ENCODE measurements at regions not wholly inside any gene's neighbourhood (a gene's known extent, or its start where the extent isn't known, plus 50 kb on each side); places are given as distances from the start of the nearest gene placed in this dataset.

GRCh38 chr2:226181909-226182308, 617.7 kb downstream of the IRS1 start:
- no peaks in the 10 kb centered on the region for H4K20me1 ChIP-seq (ENCODE audit: insufficient read depth)
- H3K27me3 ChIP-seq (replicated peaks; ENCODE audit: insufficient read depth) = no peaks in the 10 kb centered on the region
- peaks cover 29% of the 10 kb centered on the region for H3K4me1 ChIP-seq (ENCODE audit: insufficient read depth)
- H3K9ac ChIP-seq = no peak overlapping the region
- H3K27ac ChIP-seq = no peak overlapping the region
- peaks cover 4% of the 10 kb centered on the region for H3K36me3 ChIP-seq (ENCODE audit: low read depth)
- H3K4me3 ChIP-seq = no peak overlapping the region
- peaks cover 10% of the 10 kb centered on the region for H3K9me3 ChIP-seq (ENCODE audit: low read depth)
- peaks cover 30% of the 10 kb centered on the region for H3F3A ChIP-seq (ENCODE audit: insufficient read depth)
- DNase-seq = no peak
- no peak overlapping the region for H2AFZ ChIP-seq
- TF ChIP-seq EZH2phosphoT487 (IDR thresholded peaks at IDR 0.05; ENCODE audit: insufficient read depth, low read depth) (no peak), EZH2 (IDR thresholded peaks at IDR 0.05; ENCODE audit: insufficient read depth, poor library complexity, severe bottlenecking) (no peak)
- no peaks in the 10 kb centered on the region for H3K79me2 ChIP-seq (ENCODE audit: insufficient read depth)
- no peaks in the 10 kb centered on the region for H3K9me2 ChIP-seq (ENCODE audit: insufficient read depth)
- H3K4me2 ChIP-seq (ENCODE audit: unreplicated experiment) = no peak overlapping the region
- in situ Hi-C loops (cut with MboI) = no loop called here

GRCh38 chr2:226180281-226180884, 619.2 kb downstream of the IRS1 start:
- in situ Hi-C loops (cut with MboI) = no loop called here
- WGBS, 2 experiments (ENCODE audit: low coverage in 1 of 2, low lambda C conversion rate in 2 of 2, missing lambda C conversion rate in 2 of 2) = 85 to 89% methylated on average over 11 of the region's 11 CpGs

GRCh38 chr2:226179010-226179409, 620.6 kb downstream of the IRS1 start:
- Histone ChIP-seq H3K27ac (no peak overlapping the region), H3K9me3 (ENCODE audit: low read depth) (peaks cover 12% of the 10 kb centered on the region)
- DNase-seq = no peak

More at GRCh38 chr2:226180281-226180884, 619.2 kb downstream of the IRS1 start:
- no peak overlapping the region for H3K4me2 ChIP-seq (ENCODE audit: unreplicated experiment)
- H3K27ac ChIP-seq = no peak overlapping the region
- no peak for DNase-seq
- peaks cover 12% of the 10 kb centered on the region for H3K9me3 ChIP-seq (ENCODE audit: low read depth)
- H3K9me2 ChIP-seq (ENCODE audit: insufficient read depth) = no peaks in the 10 kb centered on the region
- H3K4me1 ChIP-seq (ENCODE audit: insufficient read depth) = peaks cover 13% of the 10 kb centered on the region
- no peaks in the 10 kb centered on the region for H3K79me2 ChIP-seq (ENCODE audit: insufficient read depth)
- H3K36me3 ChIP-seq (ENCODE audit: low read depth) = peaks cover 6% of the 10 kb centered on the region
- H3K27me3 ChIP-seq (replicated peaks; ENCODE audit: insufficient read depth) = no peaks in the 10 kb centered on the region
- H2AFZ ChIP-seq = no peak overlapping the region
- no peak for TF ChIP-seq EZH2 (IDR thresholded peaks at IDR 0.05; ENCODE audit: insufficient read depth, poor library complexity, severe bottlenecking)
- TF ChIP-seq EZH2phosphoT487 (IDR thresholded peaks at IDR 0.05; ENCODE audit: insufficient read depth, low read depth) = no peak
- H3K9ac ChIP-seq = no peak overlapping the region
- no peaks in the 10 kb centered on the region for H4K20me1 ChIP-seq (ENCODE audit: insufficient read depth)
- H3K4me3 ChIP-seq = no peak overlapping the region
- H3F3A ChIP-seq (ENCODE audit: insufficient read depth) = peaks cover 15% of the 10 kb centered on the region

GRCh38 chr2:226176283-226176984, 623.2 kb downstream of the IRS1 start:
- Histone ChIP-seq H3K79me2 (ENCODE audit: insufficient read depth) (no peaks in the 10 kb centered on the region), H3F3A (ENCODE audit: insufficient read depth) (no peaks in the 10 kb centered on the region), H3K9me2 (ENCODE audit: insufficient read depth) (no peaks in the 10 kb centered on the region), H3K4me2 (ENCODE audit: unreplicated experiment) (no peak overlapping the region), H3K4me1 (ENCODE audit: insufficient read depth) (no peaks in the 10 kb centered on the region), H3K9me3 (ENCODE audit: low read depth) (peaks cover 12% of the 10 kb centered on the region), H2AFZ (no peak overlapping the region), H3K27me3 (replicated peaks; ENCODE audit: insufficient read depth) (no peaks in the 10 kb centered on the region), H3K27ac (no peak overlapping the region), H3K9ac (no peak overlapping the region), H3K36me3 (ENCODE audit: low read depth) (peaks cover 6% of the 10 kb centered on the region), H3K4me3 (no peak overlapping the region), H4K20me1 (ENCODE audit: insufficient read depth) (no peaks in the 10 kb centered on the region)
- 49 to 52% methylated on average over 3 of the region's 3 CpGs for WGBS, 2 experiments (ENCODE audit: low coverage in 1 of 2, low lambda C conversion rate in 2 of 2, missing lambda C conversion rate in 2 of 2)
- in situ Hi-C loops (cut with MboI) = no loop called here
- TF ChIP-seq EZH2phosphoT487 (IDR thresholded peaks at IDR 0.05; ENCODE audit: insufficient read depth, low read depth) (no peak), EZH2 (IDR thresholded peaks at IDR 0.05; ENCODE audit: insufficient read depth, poor library complexity, severe bottlenecking) (no peak)
- no peak for DNase-seq

More at GRCh38 chr2:226179010-226179409, 620.6 kb downstream of the IRS1 start:
- no peak overlapping the region for H3K4me2 ChIP-seq (ENCODE audit: unreplicated experiment)
- no peaks in the 10 kb centered on the region for H3K9me2 ChIP-seq (ENCODE audit: insufficient read depth)
- no peaks in the 10 kb centered on the region for H3K27me3 ChIP-seq (replicated peaks; ENCODE audit: insufficient read depth)
- H3K9ac ChIP-seq = no peak overlapping the region
- no peaks in the 10 kb centered on the region for H3K4me1 ChIP-seq (ENCODE audit: insufficient read depth)
- H3F3A ChIP-seq (ENCODE audit: insufficient read depth) = peaks cover under 1% of the 10 kb centered on the region; the same call in 1 of the 2 replicates
- no peaks in the 10 kb centered on the region for H3K79me2 ChIP-seq (ENCODE audit: insufficient read depth)
- no peak for TF ChIP-seq EZH2 (IDR thresholded peaks at IDR 0.05; ENCODE audit: insufficient read depth, poor library complexity, severe bottlenecking)
- no peak for TF ChIP-seq EZH2phosphoT487 (IDR thresholded peaks at IDR 0.05; ENCODE audit: insufficient read depth, low read depth)
- no peaks in the 10 kb centered on the region for H4K20me1 ChIP-seq (ENCODE audit: insufficient read depth)
- peaks cover 6% of the 10 kb centered on the region for H3K36me3 ChIP-seq (ENCODE audit: low read depth)
- H3K4me3 ChIP-seq = no peak overlapping the region
- WGBS, 2 experiments (ENCODE audit: low coverage in 1 of 2, low lambda C conversion rate in 2 of 2, missing lambda C conversion rate in 2 of 2) = 94 to 100% methylated on average over 1 of the region's 1 CpG
- in situ Hi-C loops (cut with MboI) = no loop called here
- H2AFZ ChIP-seq = no peak overlapping the region

Measured in GM23248 (cell line).